Mucosa of descending colon (tissue), 3 donors: ENCODE measurements at regions not wholly inside any gene's neighbourhood (a gene's known extent, or its start where the extent isn't known, plus 50 kb on each side); places are given as distances from the start of the nearest gene placed in this dataset.

Source experiments
- ATAC-seq: fragments of 200-7000 bp; cut with Tn5 transposase; one replicate; pipeline ENCODE4 v1.9.1; 2020; ENCODE audit warnings: mild to moderate bottlenecking, moderate library complexity
- DNase-seq, 3 donors: peaks; one replicate each; pipeline ENCODE4 v3.0.0-alpha.2; 2020
- H3K36me3 ChIP-seq: fragments of 200-600 bp; one replicate; pipeline ENCODE4 v1.8.0; 2021; ENCODE audit warnings: low read depth, mild to moderate bottlenecking
- H3K4me1 ChIP-seq: fragments of 200-600 bp; one replicate; pipeline ENCODE4 v1.8.0; 2021; ENCODE audit warnings: low read depth, mild to moderate bottlenecking
- H3K4me3 ChIP-seq: fragments of 200-600 bp; one replicate; pipeline ENCODE4 v1.8.0; 2021; ENCODE audit warnings: mild to moderate bottlenecking
- H3K9me3 ChIP-seq: fragments of 200-600 bp; one replicate; pipeline ENCODE4 v1.8.0; 2021; ENCODE audit warnings: mild to moderate bottlenecking
- intact Hi-C, 2 donors: fragments of 100-400 bp; cut with DNase I in 1 of 2; cut with micrococcal nuclease in 1 of 2; formaldehyde crosslinking; loops; one replicate each; pipeline versions ENCODE4 v1.11.0 to v1.11.1; 2022; cut with DNase I, micrococcal nuclease
- TF ChIP-seq, protein P1 (sequence below): fragments of 200-600 bp; IDR thresholded peaks from one replicate; pipeline ENCODE4 v1.8.0; 2022; ENCODE audit warnings: antibody characterized with exemption, mild to moderate bottlenecking
- donor health status: DM: no; HTN: no; CAD: no; lungs with moderate emphysema.
- donor health status: DM: no; HTN: no; CAD: no.
- donor health status: DM: no; HTN: yes; CAD: no.

DNA sequence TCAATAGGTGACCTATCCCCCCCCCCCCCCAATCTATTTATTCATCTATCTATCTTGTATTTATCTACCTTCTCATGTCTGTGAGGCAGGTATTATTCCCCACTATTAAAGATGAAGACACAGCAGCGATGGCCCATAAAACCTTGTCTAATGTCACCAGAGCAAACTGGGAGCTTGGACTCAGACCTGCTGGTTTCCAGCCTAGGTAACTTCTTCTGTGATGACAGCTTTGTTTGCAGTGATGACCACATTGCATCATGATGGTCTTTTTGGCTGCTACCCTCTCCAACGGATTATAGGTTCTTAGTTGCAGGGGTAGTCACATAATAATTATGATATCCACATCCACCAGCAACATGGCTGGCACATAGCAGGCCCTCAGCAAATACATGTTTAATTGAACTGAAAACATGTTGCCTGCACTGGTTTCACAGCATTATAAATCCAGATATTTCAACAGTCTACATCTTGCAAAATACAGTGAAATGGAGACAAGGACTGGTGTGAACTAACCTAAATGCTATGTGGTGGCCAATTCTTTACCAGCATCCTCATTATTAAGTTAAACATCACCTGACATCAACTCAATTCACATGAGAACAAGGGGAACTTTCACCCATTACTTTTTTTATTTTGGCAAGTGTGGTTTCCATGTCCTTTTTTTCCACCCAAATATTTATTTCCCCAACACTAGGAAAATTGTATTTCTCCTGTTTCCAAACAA, 712.5 kb upstream of the NRSN1 start:
- ATAC-seq: no peak
- H3K4me3 ChIP-seq: no peak overlapping the region
- intact Hi-C loops: no loop called here
- DNase-seq: no peak
- TF ChIP-seq, protein P1, sequence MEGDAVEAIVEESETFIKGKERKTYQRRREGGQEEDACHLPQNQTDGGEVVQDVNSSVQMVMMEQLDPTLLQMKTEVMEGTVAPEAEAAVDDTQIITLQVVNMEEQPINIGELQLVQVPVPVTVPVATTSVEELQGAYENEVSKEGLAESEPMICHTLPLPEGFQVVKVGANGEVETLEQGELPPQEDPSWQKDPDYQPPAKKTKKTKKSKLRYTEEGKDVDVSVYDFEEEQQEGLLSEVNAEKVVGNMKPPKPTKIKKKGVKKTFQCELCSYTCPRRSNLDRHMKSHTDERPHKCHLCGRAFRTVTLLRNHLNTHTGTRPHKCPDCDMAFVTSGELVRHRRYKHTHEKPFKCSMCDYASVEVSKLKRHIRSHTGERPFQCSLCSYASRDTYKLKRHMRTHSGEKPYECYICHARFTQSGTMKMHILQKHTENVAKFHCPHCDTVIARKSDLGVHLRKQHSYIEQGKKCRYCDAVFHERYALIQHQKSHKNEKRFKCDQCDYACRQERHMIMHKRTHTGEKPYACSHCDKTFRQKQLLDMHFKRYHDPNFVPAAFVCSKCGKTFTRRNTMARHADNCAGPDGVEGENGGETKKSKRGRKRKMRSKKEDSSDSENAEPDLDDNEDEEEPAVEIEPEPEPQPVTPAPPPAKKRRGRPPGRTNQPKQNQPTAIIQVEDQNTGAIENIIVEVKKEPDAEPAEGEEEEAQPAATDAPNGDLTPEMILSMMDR: no peak
- no peaks in the 10 kb centered on the region for H3K36me3 ChIP-seq
- no peaks in the 10 kb centered on the region for H3K4me1 ChIP-seq
- H3K9me3 ChIP-seq: no peaks in the 10 kb centered on the region

DNA sequence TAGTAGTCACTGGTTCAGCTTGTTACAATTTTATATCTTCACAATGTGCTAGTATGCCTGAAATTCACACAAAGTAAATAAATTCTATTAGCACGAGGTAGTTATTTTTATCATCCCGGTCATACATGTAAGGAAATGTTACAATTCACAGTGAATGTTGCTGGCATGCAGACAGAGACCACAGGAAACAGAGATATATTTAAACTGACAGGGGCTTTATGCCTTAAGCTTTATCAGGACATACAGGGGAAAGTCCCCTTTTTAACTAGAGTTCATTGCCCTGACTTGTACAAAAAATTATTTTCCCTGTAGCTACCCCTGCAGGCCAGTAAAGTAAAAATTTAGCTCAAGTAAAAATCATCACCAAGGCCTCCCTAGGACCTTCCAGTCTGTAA, 712.0 kb upstream of the NRSN1 start:
- ATAC-seq (no peak), DNase-seq (no peak)
- intact Hi-C loops: no loop called here

DNA sequence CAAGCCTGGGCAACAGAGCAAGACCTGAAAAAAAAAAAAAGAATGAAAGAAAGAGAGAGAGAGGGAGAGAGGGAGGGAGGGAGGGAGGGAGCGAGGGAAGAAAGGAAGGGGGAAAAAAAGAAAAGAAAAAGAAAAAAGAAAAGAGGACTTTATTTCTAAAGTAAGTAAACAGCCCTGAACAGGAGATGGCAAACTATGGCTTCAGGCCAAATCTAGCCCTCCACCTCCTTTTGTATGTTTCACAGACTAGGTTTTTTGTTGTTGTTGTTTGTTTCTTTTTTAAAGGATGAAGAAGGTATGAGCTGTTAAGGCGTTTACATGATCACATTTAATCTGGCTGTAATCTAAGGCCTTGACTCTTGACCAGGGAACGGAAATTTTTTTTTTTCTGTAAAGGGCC, 711.1 kb upstream of the NRSN1 start:
- Histone ChIP-seq H3K4me3 (no peak overlapping the region), H3K36me3 (no peaks in the 10 kb centered on the region), H3K4me1 (no peaks in the 10 kb centered on the region), H3K9me3 (no peaks in the 10 kb centered on the region)
- DNase-seq (no peak), ATAC-seq (no peak)
- intact Hi-C loops: no loop called here
- TF ChIP-seq, protein P1: no peak

More for the DNA sequence above, 712.0 kb upstream of the NRSN1 start:
- Histone ChIP-seq H3K9me3 (no peaks in the 10 kb centered on the region), H3K4me3 (no peak overlapping the region), H3K36me3 (no peaks in the 10 kb centered on the region), H3K4me1 (no peaks in the 10 kb centered on the region)
- TF ChIP-seq, protein P1: no peak

DNA sequence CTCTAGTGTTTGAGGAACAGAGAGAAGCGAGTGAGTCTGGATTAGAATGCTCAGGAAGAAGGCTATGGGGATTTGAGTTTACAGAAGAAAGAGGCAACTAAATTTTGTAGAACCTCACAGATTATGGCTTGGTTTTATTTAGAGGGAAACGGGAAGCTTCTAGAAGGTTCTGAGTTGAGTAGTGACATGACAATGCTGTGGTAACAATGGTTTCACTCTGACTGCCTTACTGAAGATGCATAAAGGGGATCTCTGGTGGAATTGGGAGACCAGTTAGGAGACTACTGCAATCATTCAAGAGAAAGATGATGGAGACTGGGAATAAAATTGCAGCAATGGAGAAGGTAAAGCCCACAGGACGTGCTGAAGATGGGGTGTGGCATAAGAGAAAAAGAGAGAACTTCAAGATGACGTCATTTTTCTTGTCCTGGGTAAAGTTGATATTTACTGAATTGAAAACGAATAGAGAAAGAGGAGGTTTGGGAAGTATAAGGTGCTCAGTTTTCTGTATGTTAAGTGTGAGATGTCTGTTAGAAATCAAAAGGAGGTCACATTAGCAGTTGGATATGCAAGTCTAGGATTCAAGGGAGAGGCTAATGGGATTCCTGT, 710.1 kb upstream of the NRSN1 start:
- no peaks in the 10 kb centered on the region for H3K36me3 ChIP-seq
- ATAC-seq (no peak), DNase-seq (no peak)
- H3K9me3 ChIP-seq: no peaks in the 10 kb centered on the region
- no peaks in the 10 kb centered on the region for H3K4me1 ChIP-seq
- intact Hi-C loops: no loop called here
- H3K4me3 ChIP-seq: no peak overlapping the region
- TF ChIP-seq, protein P1: no peak

DNA sequence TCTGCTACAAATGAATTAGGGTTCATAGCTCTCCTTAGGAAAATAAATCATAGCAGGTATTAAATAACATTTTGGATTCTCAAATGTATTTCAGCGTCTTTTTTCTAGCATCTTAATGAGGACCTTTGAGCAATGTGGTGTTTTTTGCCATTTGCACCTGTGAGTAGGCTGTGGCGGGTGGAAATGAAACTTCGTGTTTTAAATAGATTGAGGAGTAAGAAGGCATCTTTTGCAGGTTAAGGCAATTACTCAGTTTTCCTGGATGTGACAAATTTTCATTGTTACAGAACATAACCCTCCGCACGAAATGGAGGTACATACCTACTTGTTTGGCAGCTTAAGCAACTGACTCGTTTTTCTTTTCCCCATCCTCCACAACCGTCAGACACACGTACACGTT, 708.9 kb upstream of the NRSN1 start:
- Histone ChIP-seq H3K9me3 (no peaks in the 10 kb centered on the region), H3K4me3 (no peak overlapping the region)

More for the DNA sequence above, 708.9 kb upstream of the NRSN1 start:
- DNase-seq (no peak), ATAC-seq (no peak)
- H3K36me3 ChIP-seq: no peaks in the 10 kb centered on the region
- H3K4me1 ChIP-seq: no peaks in the 10 kb centered on the region
- intact Hi-C loops: no loop called here
- TF ChIP-seq, protein P1: no peak
